MM.1S (cell line): ENCODE measurements at regions not wholly inside any gene's neighbourhood (a gene's known extent, or its start where the extent isn't known, plus 50 kb on each side); places are given as distances from the start of the nearest gene placed in this dataset.

Source experiments
- DNase-seq: peaks from one replicate; pipeline ENCODE4 v3.0.0-alpha.2; 2015
- H2AFZ ChIP-seq: fragments of 300-600 bp; sonication (generic); 2 replicates; pipeline ENCODE4 v1.6.0; 2016; ENCODE audit warnings: antibody characterized with exemption, low read length
- H3F3A ChIP-seq: fragments of 300-600 bp; sonication (generic); 2 replicates; pipeline ENCODE4 v1.6.1; 2016; ENCODE audit warnings: mild to moderate bottlenecking, antibody characterized with exemption, low read length, moderate library complexity, mixed read lengths; ENCODE audit not compliant: insufficient read depth
- H3K27ac ChIP-seq: fragments of 300-600 bp; sonication (generic); 2 replicates; pipeline ENCODE4 v1.5.1; 2016; ENCODE audit warnings: mild to moderate bottlenecking, low read length
- H3K27me3 ChIP-seq: fragments of 300-600 bp; sonication (generic); replicated peaks from 2 replicates; pipeline ENCODE4 v1.6.0; 2016; ENCODE audit warnings: low read length; ENCODE audit not compliant: insufficient read depth
- H3K36me3 ChIP-seq: fragments of 300-600 bp; sonication (generic); replicated peaks from 2 replicates; pipeline ENCODE4 v1.6.1; 2016; ENCODE audit warnings: mild to moderate bottlenecking, low read length, mixed read lengths; ENCODE audit not compliant: insufficient read depth
- H3K4me1 ChIP-seq: fragments of 300-600 bp; sonication (generic); 2 replicates; pipeline ENCODE4 v1.6.1; 2016; ENCODE audit warnings: low read length, mixed read lengths
- H3K4me2 ChIP-seq: fragments of 300-600 bp; sonication (generic); 2 replicates; pipeline ENCODE4 v1.6.0; 2016; ENCODE audit warnings: low read depth, low read length
- H3K4me3 ChIP-seq: fragments of 300-600 bp; sonication (generic); 2 replicates; pipeline ENCODE4 v1.5.1; 2016; ENCODE audit warnings: low read length, mixed read lengths
- H3K79me2 ChIP-seq: fragments of 300-600 bp; sonication (generic); 2 replicates; pipeline ENCODE4 v1.6.1; 2016; ENCODE audit warnings: mixed run types, low read length, mixed read lengths
- H3K9ac ChIP-seq: fragments of 300-600 bp; sonication (generic); 2 replicates; pipeline ENCODE4 v1.6.1; 2016; ENCODE audit warnings: low read length, mixed read lengths
- H3K9me2 ChIP-seq: fragments of 300-600 bp; sonication (generic); replicated peaks from 2 replicates; pipeline ENCODE4 v1.6.1; 2016; ENCODE audit warnings: mild to moderate bottlenecking, low read length, mixed read lengths; ENCODE audit not compliant: insufficient read depth
- H3K9me3 ChIP-seq: fragments of 300-600 bp; sonication (generic); replicated peaks from 2 replicates; pipeline ENCODE4 v1.6.1; 2016; ENCODE audit warnings: mild to moderate bottlenecking, low read length, mixed read lengths; ENCODE audit not compliant: insufficient read depth
- H4K20me1 ChIP-seq: fragments of 300-600 bp; sonication (generic); 2 replicates; pipeline ENCODE4 v1.6.1; 2016; ENCODE audit warnings: mild to moderate bottlenecking, low read length, moderate library complexity, mixed read lengths; ENCODE audit not compliant: insufficient read depth
- EZH2 ChIP-seq: fragments of 300-600 bp; sonication (generic); optimal IDR thresholded peaks from 2 replicates; pipeline ENCODE3; 2017; ENCODE audit warnings: low read depth, mild to moderate bottlenecking, antibody characterized with exemption, low read length, mixed read lengths
- EZH2phosphoT487 ChIP-seq: fragments of 300-600 bp; sonication (generic); IDR thresholded peaks from 2 replicates; pipeline ENCODE4 v1.6.1; 2018; ENCODE audit warnings: antibody characterized with exemption, low read length
- TF ChIP-seq, protein P1 (sequence below): fragments of 300-600 bp; sonication (generic); IDR thresholded peaks from 2 replicates; pipeline ENCODE4 v1.5.1; 2016; ENCODE audit warnings: antibody characterized with exemption, low read length, mixed read lengths

DNA sequence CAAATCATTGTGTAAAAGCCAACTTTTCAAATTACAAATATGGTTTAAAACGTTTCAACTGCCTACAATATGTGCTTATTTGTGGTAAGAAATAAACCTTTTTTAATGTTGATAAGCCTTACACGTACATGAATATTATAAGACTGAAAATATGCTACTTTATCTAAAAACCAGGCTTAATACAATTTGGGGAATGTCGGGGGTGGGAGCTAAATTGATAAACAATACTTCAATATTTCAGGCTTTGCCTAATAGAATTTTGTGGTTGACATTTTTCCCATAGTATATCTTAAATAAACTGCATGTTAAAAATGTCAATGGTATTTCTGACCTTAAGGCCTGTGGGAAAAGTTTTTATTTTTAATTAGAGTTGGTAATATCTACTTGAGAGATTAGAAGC is 69.8 kb upstream of the SLIT2 start:
- Histone ChIP-seq H3K9me2 (no peaks in the 10 kb centered on the region), H3K4me2 (no peak overlapping the region), H3K79me2 (no peaks in the 10 kb centered on the region), H3K9me3 (no peaks in the 10 kb centered on the region), H3K27ac (no peak overlapping the region), H3K9ac (no peak overlapping the region), H3K27me3 (no peaks in the 10 kb centered on the region), H4K20me1 (no peaks in the 10 kb centered on the region), H3K36me3 (no peaks in the 10 kb centered on the region), H2AFZ (no peak overlapping the region), H3F3A (no peaks in the 10 kb centered on the region), H3K4me1 (no peaks in the 10 kb centered on the region), H3K4me3 (no peak overlapping the region)
- no peak for DNase-seq
- TF ChIP-seq EZH2phosphoT487 (no peak), EZH2 (no peak)
- TF ChIP-seq, protein P1, sequence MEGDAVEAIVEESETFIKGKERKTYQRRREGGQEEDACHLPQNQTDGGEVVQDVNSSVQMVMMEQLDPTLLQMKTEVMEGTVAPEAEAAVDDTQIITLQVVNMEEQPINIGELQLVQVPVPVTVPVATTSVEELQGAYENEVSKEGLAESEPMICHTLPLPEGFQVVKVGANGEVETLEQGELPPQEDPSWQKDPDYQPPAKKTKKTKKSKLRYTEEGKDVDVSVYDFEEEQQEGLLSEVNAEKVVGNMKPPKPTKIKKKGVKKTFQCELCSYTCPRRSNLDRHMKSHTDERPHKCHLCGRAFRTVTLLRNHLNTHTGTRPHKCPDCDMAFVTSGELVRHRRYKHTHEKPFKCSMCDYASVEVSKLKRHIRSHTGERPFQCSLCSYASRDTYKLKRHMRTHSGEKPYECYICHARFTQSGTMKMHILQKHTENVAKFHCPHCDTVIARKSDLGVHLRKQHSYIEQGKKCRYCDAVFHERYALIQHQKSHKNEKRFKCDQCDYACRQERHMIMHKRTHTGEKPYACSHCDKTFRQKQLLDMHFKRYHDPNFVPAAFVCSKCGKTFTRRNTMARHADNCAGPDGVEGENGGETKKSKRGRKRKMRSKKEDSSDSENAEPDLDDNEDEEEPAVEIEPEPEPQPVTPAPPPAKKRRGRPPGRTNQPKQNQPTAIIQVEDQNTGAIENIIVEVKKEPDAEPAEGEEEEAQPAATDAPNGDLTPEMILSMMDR, result no peak

DNA sequence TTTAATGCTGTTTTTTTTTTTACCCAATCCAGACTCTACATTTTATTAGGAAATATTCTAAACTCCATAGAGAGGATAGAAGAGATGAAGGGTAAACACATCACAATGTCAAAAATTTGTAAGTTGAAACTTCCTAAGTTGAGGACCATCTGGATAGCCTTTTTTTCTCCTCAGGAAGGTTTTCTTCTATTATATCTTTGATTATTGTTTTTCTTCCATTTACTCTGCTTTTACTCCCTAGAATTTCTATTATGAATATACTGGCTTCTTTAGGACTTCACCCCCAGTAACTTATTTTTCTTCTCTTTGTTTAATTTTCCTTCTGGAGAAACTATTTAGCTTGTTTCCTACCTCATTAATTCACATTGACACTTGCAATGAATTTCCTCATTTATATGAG is 71.2 kb upstream of the SLIT2 start:
- H3K4me2 ChIP-seq, result no peak overlapping the region
- no peaks in the 10 kb centered on the region for H4K20me1 ChIP-seq
- no peak overlapping the region for H3K9ac ChIP-seq
- H3F3A ChIP-seq, result no peaks in the 10 kb centered on the region
- no peaks in the 10 kb centered on the region for H3K9me2 ChIP-seq
- TF ChIP-seq, protein P1, result no peak
- TF ChIP-seq EZH2phosphoT487 (no peak), EZH2 (no peak)
- H3K79me2 ChIP-seq, result no peaks in the 10 kb centered on the region
- no peak overlapping the region for H2AFZ ChIP-seq
- H3K27ac ChIP-seq, result no peak overlapping the region
- H3K27me3 ChIP-seq, result no peaks in the 10 kb centered on the region
- no peaks in the 10 kb centered on the region for H3K36me3 ChIP-seq
- H3K9me3 ChIP-seq, result no peaks in the 10 kb centered on the region
- DNase-seq, result no peak
- H3K4me1 ChIP-seq, result no peaks in the 10 kb centered on the region
- H3K4me3 ChIP-seq, result no peak overlapping the region

DNA sequence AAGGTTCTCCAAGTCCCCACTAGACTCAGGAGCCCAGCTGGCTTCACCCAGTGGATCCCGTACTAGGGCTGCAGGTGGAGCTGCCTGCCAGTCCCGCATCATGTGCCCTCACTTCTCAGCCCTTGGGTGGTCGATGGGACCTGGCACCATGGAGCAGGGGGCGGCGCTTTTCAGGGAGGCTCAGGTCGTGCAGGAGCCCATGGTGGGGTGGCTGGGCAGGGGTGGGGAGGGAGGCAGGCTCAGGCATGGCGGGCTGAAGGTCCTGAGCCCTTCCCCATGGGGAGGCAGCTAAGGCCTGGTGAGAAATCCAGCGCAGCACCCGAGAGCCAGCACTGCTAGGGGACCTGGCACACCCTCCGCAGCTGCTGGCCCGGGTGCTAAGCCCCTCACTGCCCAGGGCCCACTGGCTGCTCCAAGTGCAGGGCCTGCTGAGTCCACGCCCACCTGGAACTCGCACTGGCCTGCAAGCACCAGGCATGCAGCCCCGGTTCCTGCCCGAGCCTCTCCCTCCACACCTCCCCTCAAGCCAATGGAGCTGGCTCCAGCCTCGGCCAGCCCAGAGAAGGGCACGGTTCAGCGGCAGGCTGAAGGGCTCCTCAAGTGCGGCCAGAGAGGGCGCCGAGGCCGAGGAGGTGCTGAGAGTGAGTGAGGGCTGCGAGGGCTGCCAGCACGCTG is 72.7 kb upstream of the SLIT2 start:
- H3K9me2 ChIP-seq, result no peaks in the 10 kb centered on the region
- no peak overlapping the region for H3K4me2 ChIP-seq
- H3K4me3 ChIP-seq, result no peak overlapping the region

More for the DNA sequence above, 72.7 kb upstream of the SLIT2 start:
- Histone ChIP-seq H3K27me3 (no peaks in the 10 kb centered on the region), H3K27ac (no peak overlapping the region), H3K4me1 (no peaks in the 10 kb centered on the region), H3K9ac (no peak overlapping the region), H3K36me3 (no peaks in the 10 kb centered on the region), H3K79me2 (no peaks in the 10 kb centered on the region), H3K9me3 (no peaks in the 10 kb centered on the region), H3F3A (no peaks in the 10 kb centered on the region), H2AFZ (no peak overlapping the region), H4K20me1 (no peaks in the 10 kb centered on the region)
- DNase-seq, result no peak
- TF ChIP-seq EZH2phosphoT487 (no peak), EZH2 (no peak)
- TF ChIP-seq, protein P1, result no peak
